OCI-LY1 (cell line): ENCODE measurements at regions not wholly inside any gene's neighbourhood (a gene's known extent, or its start where the extent isn't known, plus 50 kb on each side); places are given as distances from the start of the nearest gene placed in this dataset.

Experiments
- H2AFZ ChIP-seq: fragments of 200-600 bp; sonication (generic), shearing (Covaris generic); 2 replicates; pipeline ENCODE4 v1.6.0; 2014; ENCODE audit warnings: antibody characterized with exemption, mild to moderate bottlenecking, low read length
- H3F3A ChIP-seq: fragments of 200-600 bp; sonication (generic), shearing (Covaris generic); 2 replicates; pipeline ENCODE4 v1.6.0; 2014; ENCODE audit warnings: mild to moderate bottlenecking, antibody characterized with exemption, low read length, moderate library complexity; ENCODE audit not compliant: insufficient read depth
- H3K27ac ChIP-seq: fragments of 200-600 bp; sonication (generic); 2 replicates; pipeline ENCODE4 v1.5.1; 2014; ENCODE audit warnings: low read length, mixed run types, mild to moderate bottlenecking, low read depth; ENCODE audit not compliant: poor library complexity, severe bottlenecking
- H3K27me3 ChIP-seq: fragments of 200-600 bp; sonication (generic); 2 replicates; pipeline ENCODE4 v1.6.0; 2014; ENCODE audit warnings: antibody characterized with exemption, mild to moderate bottlenecking, low read length, moderate library complexity; ENCODE audit not compliant: insufficient read depth
- H3K36me3 ChIP-seq: fragments of 200-600 bp; sonication (generic); 2 replicates; pipeline ENCODE4 v1.6.1; 2014; ENCODE audit warnings: mild to moderate bottlenecking, antibody characterized with exemption, low read length, moderate library complexity, mixed read lengths; ENCODE audit not compliant: insufficient read depth
- H3K4me1 ChIP-seq: fragments of 200-600 bp; sonication (generic); 2 replicates; pipeline ENCODE4 v1.5.1; 2014; ENCODE audit warnings: mild to moderate bottlenecking, low read length, moderate library complexity; ENCODE audit not compliant: insufficient read depth, severe bottlenecking
- H3K4me2 ChIP-seq: fragments of 200-600 bp; sonication (generic), shearing (Covaris generic); 2 replicates; pipeline ENCODE4 v1.6.1; 2014; ENCODE audit warnings: low read length
- H3K4me3 ChIP-seq: fragments of 200-600 bp; sonication (generic); 2 replicates; pipeline ENCODE4 v1.5.1; 2014; ENCODE audit warnings: low read length, low read depth, mild to moderate bottlenecking, mixed read lengths; ENCODE audit not compliant: poor library complexity, severe bottlenecking
- H3K79me2 ChIP-seq: fragments of 200-600 bp; shearing (Covaris generic); 2 replicates; pipeline ENCODE4 v1.6.1; 2016; ENCODE audit warnings: mixed run types, low read length, mixed read lengths; ENCODE audit not compliant: insufficient read depth
- H3K9ac ChIP-seq: fragments of 200-600 bp; sonication (generic), shearing (Covaris generic); 2 replicates; pipeline ENCODE4 v1.6.1; 2014; ENCODE audit warnings: mild to moderate bottlenecking, low read length, mixed read lengths
- H3K9me2 ChIP-seq: fragments of 200-600 bp; sonication (generic), shearing (Covaris generic); 2 replicates; pipeline ENCODE4 v1.6.1; 2014; ENCODE audit warnings: low read depth, mild to moderate bottlenecking, low read length, mixed read lengths
- H3K9me3 ChIP-seq: fragments of 200-600 bp; shearing (Covaris generic); 2 replicates; pipeline ENCODE4 v1.6.1; 2014; ENCODE audit warnings: low read length, mixed read lengths
- H4K20me1 ChIP-seq: fragments of 200-600 bp; sonication (generic), shearing (Covaris generic); 2 replicates; pipeline ENCODE4 v1.6.0; 2016; ENCODE audit warnings: mild to moderate bottlenecking, low read length; ENCODE audit not compliant: insufficient read depth
- CTCF ChIP-seq: fragments of 200-600 bp; sonication (generic), shearing (Covaris generic); IDR thresholded peaks from 2 replicates; pipeline ENCODE4 v1.5.1; 2017; ENCODE audit warnings: mild to moderate bottlenecking, antibody characterized with exemption, low read length, moderate library complexity, mixed read lengths
- EZH2 ChIP-seq: fragments of 200-600 bp; sonication (generic), shearing (Covaris generic); IDR thresholded peaks from 2 replicates; pipeline ENCODE4 v1.8.0; 2017; ENCODE audit warnings: borderline replicate concordance, mixed run types, mild to moderate bottlenecking, antibody characterized with exemption, low read length, moderate library complexity, mixed read lengths

GRCh38 chr13:107376341-107377125, 808.6 kb upstream of the ARGLU1 start:
- H3K27ac ChIP-seq: no peak overlapping the region
- no peak for TF ChIP-seq EZH2
- TF ChIP-seq CTCF: no peak

GRCh38 chr13:107375701-107376340, 807.9 kb upstream of the ARGLU1 start:
- Histone ChIP-seq H3K9me3 (no peaks in the 10 kb centered on the region), H3K4me3 (no peak overlapping the region), H3F3A (no peaks in the 10 kb centered on the region), H3K4me1 (no peaks in the 10 kb centered on the region), H3K4me2 (no peak overlapping the region), H3K79me2 (no peaks in the 10 kb centered on the region), H3K36me3 (no peaks in the 10 kb centered on the region), H3K9ac (no peak overlapping the region), H2AFZ (no peak overlapping the region), H4K20me1 (no peaks in the 10 kb centered on the region), H3K27ac (no peak overlapping the region), H3K9me2 (no peaks in the 10 kb centered on the region), H3K27me3 (no peaks in the 10 kb centered on the region; the same call in 1 of the 2 replicates)
- TF ChIP-seq EZH2: no peak
- no peak for TF ChIP-seq CTCF

More at GRCh38 chr13:107376341-107377125, 808.6 kb upstream of the ARGLU1 start:
- no peak overlapping the region for H2AFZ ChIP-seq
- no peaks in the 10 kb centered on the region for H3K36me3 ChIP-seq
- no peaks in the 10 kb centered on the region for H3F3A ChIP-seq
- no peak overlapping the region for H3K4me3 ChIP-seq
- H3K4me1 ChIP-seq: no peaks in the 10 kb centered on the region
- no peaks in the 10 kb centered on the region for H3K9me2 ChIP-seq
- no peak overlapping the region for H3K9ac ChIP-seq
- H3K9me3 ChIP-seq: no peaks in the 10 kb centered on the region
- H3K27me3 ChIP-seq: no peaks in the 10 kb centered on the region; the same call in 1 of the 2 replicates
- no peaks in the 10 kb centered on the region for H3K79me2 ChIP-seq
- no peaks in the 10 kb centered on the region for H4K20me1 ChIP-seq
- H3K4me2 ChIP-seq: no peak overlapping the region

- Histone ChIP-seq H3K27me3 (no peaks in the 10 kb centered on the region; the same call in 1 of the 2 replicates), H3K4me2 (no peak overlapping the region), H3F3A (no peaks in the 10 kb centered on the region), H4K20me1 (no peaks in the 10 kb centered on the region), H3K9me2 (no peaks in the 10 kb centered on the region), H3K9me3 (no peaks in the 10 kb centered on the region), H3K27ac (no peak overlapping the region), H2AFZ (no peak overlapping the region), H3K9ac (no peak overlapping the region), H3K79me2 (no peaks in the 10 kb centered on the region), H3K4me3 (no peak overlapping the region), H3K4me1 (no peaks in the 10 kb centered on the region), H3K36me3 (no peaks in the 10 kb centered on the region)
- TF ChIP-seq CTCF (no peak), EZH2 (no peak)
Observed at GRCh38 chr13:107374038-107374437, 806.1 kb upstream of the ARGLU1 start.
